ENCODE measurements at regions not wholly inside any gene's neighbourhood (a gene's known extent, or its start where the extent isn't known, plus 50 kb on each side); places are given as distances from the start of the nearest gene placed in this dataset.

- Histone ChIP-seq H3K4me1 (ENCODE audit: control insufficient read depth in 3 of 3, insufficient read depth in 3 of 3, low read length in 3 of 3) (peaks cover 0 to under 1% (median 0%) of the 10 kb centered on the region in 3 donors), H3K9me3 (ENCODE audit: control insufficient read depth in 3 of 3, low read length in 3 of 3) (no peaks in the 10 kb centered on the region), H3K27me3 (ENCODE audit: control insufficient read depth in 3 of 3, insufficient read depth in 3 of 3, low read length in 3 of 3) (no peaks in the 10 kb centered on the region), H3K4me3 (ENCODE audit: low read length in 3 of 3) (no peak overlapping the region), H3K36me3 (ENCODE audit: control insufficient read depth in 3 of 3, insufficient read depth in 3 of 3, low read length in 3 of 3) (no peaks in the 10 kb centered on the region), H3K27ac (ENCODE audit: low read depth, low read length) (no peak overlapping the region), H3K9ac (ENCODE audit: low read depth in 1 of 3, low read length in 3 of 3) (no peak overlapping the region)
Observed at GRCh38 chr3:167882057-167882667, 146.6 kb downstream of the SERPINI1 start.

DNA sequence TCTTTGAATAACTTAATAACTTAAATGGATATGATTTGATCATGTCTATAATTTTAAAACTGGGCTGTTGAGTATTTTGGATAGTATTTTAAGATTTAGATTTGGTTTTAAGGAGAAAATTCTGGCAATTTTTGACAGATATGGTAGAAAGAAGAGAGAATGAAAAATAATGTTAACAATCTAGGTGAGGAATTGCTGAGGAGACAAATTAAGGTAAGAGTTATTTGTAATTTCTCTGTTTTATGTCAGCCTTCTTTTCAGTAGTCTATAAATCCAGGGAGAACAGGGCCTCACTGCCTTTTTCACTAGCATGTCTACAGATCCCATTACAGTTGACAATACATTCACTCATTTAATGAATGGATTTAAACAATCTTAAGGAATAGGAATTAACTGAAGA is 144.7 kb downstream of the SERPINI1 start:
- H3K4me3 ChIP-seq (ENCODE audit: low read length in 3 of 3): no peak overlapping the region

GRCh38 chr3:167876620-167877281 is 141.2 kb downstream of the SERPINI1 start:
- Histone ChIP-seq H3K27ac (ENCODE audit: low read depth, low read length) (peak overlapping the region; percentile 26), H3K4me1 (ENCODE audit: control insufficient read depth in 3 of 3, insufficient read depth in 3 of 3, low read length in 3 of 3) (peaks cover 0 to 15% (median 5%) of the 10 kb centered on the region in 3 donors)

More for the DNA sequence above, 144.7 kb downstream of the SERPINI1 start:
- H3K27me3 ChIP-seq (ENCODE audit: control insufficient read depth in 3 of 3, insufficient read depth in 3 of 3, low read length in 3 of 3): no peaks in the 10 kb centered on the region
- H3K9ac ChIP-seq (ENCODE audit: low read depth in 1 of 3, low read length in 3 of 3): no peak overlapping the region
- H3K4me1 ChIP-seq (ENCODE audit: control insufficient read depth in 3 of 3, insufficient read depth in 3 of 3, low read length in 3 of 3): peaks cover 0 to 9% (median 0%) of the 10 kb centered on the region in 3 donors
- H3K9me3 ChIP-seq (ENCODE audit: control insufficient read depth in 3 of 3, low read length in 3 of 3): no peaks in the 10 kb centered on the region
- H3K36me3 ChIP-seq (ENCODE audit: control insufficient read depth in 3 of 3, insufficient read depth in 3 of 3, low read length in 3 of 3): no peaks in the 10 kb centered on the region
- no peak overlapping the region for H3K27ac ChIP-seq (ENCODE audit: low read depth, low read length)

More at GRCh38 chr3:167876620-167877281, 141.2 kb downstream of the SERPINI1 start:
- H3K9ac ChIP-seq (ENCODE audit: low read depth in 1 of 3, low read length in 3 of 3): no peak overlapping the region
- H3K36me3 ChIP-seq (ENCODE audit: control insufficient read depth in 3 of 3, insufficient read depth in 3 of 3, low read length in 3 of 3): no peaks in the 10 kb centered on the region
- H3K9me3 ChIP-seq (ENCODE audit: control insufficient read depth in 3 of 3, low read length in 3 of 3): no peaks in the 10 kb centered on the region
- H3K4me3 ChIP-seq (ENCODE audit: low read length in 3 of 3): no peak overlapping the region
- H3K27me3 ChIP-seq (ENCODE audit: control insufficient read depth in 3 of 3, insufficient read depth in 3 of 3, low read length in 3 of 3): no peaks in the 10 kb centered on the region
